ENCODE measurements at regions not wholly inside any gene's neighbourhood (a gene's known extent, or its start where the extent isn't known, plus 50 kb on each side); places are given as distances from the start of the nearest gene placed in this dataset.

DNA sequence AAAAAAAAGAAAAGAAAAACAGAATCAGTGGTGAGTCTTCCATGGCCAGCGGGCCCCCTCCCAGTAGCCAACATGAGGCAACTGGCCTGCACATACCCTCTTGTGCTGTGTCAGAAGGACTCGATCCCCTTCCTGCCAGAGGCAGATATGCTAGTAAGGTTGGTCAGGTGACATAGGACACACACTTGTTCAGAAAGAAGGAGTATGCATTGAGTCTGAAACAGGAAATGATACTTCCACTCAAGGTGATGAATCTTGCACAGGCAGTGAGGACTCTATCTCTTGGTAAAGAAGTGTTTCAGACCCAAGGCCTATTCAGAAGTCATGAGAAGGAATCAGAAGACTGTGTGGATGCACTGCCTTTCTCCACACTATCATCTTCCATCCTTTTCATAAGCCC is 269.7 kb upstream of the FAR2 start:
- DNase-seq = no peak

- DNase-seq = no peak
Observed at GRCh38 chr12:28882444-28882843, 266.6 kb upstream of the FAR2 start.

- DNase-seq = no peak
Observed at GRCh38 chr12:28883406-28883997, 265.6 kb upstream of the FAR2 start.

GRCh38 chr12:28884904-28885679 is 264.0 kb upstream of the FAR2 start:
- no peak for DNase-seq

GRCh38 chr12:28885928-28886327 is 263.1 kb upstream of the FAR2 start:
- no peak for DNase-seq

DNA sequence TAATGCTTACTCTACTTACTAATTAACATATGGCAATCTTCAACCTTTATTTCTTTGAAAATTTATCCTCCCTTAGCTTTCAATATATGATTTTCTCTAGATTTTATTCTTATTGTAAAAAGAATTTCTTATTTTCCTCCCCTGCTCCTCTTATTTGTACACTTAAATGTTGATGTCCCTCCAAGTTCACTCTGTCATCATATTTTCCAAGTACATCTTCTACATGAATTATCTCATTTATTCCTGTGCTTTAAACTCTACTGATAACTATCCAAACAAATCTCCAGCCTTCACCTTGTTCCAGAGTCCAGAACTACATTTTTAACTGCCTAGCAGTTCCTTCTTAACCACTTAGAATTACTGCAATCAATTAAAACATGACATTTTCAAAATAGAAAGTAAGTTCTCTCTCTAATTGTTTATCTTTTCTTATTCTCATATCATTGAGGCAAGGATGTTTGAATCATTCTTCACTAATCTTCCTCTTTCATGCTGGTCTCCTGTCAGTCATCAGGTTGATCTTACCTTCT is 261.6 kb upstream of the FAR2 start:
- no peak for DNase-seq

DNA sequence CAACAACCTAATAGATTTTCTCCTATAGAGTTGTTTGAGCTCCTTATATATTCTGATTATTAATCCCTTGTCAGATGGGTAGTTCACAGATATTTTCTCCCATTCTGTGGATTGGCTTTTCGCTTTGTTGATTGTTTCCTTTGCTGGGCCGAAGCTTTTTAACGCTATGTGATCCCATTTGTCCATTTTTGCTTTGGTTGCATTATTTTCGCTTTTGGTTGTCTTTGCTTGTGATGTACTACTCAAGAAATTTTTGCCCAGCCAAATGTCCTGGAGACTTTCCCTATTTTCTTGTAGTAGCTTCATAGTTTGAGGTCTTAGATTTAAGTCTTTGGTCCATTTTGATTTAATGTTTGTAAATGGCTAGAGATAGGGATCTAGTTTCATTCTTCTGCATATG is 258.4 kb upstream of the FAR2 start:
- DNase-seq = no peak

DNA sequence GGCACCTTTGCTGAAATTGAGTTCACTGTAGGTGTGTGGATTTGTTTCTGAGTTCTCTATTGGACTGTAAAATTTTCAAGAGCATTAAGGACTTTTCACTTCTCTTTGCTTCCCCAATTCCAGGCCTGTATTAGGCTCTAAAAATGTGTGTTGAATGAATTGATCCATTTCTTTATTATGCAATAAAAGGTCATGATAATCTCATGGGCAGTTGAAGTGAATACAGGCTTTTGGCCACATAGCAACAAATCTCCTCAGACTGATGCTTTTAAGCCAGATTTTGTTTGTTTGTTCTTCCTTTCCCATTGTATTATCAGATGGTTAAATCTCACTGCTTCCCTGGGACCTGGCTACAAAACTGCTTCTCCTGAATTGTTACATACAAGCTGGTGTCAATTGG is 258.0 kb upstream of the FAR2 start:
- no peak for DNase-seq

GRCh38 chr12:28893365-28893764 is 255.7 kb upstream of the FAR2 start:
- peak; percentile 67 for DNase-seq

GRCh38 chr12:28893856-28894255 is 255.2 kb upstream of the FAR2 start:
- peak; percentile 48 for DNase-seq

DNA sequence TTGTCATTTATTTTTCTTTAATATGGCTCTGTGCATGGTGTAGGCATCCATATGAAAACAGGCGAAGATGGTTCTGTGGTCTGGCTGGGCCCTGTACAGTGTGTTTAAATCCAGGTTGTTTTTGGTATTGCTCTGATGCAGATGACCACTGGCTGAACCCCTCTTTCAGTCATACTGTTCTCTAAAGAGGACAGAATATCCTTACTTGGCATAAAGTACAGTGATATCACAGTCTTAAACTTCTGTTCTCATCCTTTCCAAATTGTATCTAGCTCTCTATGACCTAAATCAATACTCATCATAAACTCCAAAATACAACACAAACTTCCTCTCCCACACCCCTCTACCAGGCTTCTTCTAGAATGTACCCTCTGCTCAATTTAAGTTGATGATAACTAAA is 252.7 kb upstream of the FAR2 start:
- no peak for DNase-seq

DNA sequence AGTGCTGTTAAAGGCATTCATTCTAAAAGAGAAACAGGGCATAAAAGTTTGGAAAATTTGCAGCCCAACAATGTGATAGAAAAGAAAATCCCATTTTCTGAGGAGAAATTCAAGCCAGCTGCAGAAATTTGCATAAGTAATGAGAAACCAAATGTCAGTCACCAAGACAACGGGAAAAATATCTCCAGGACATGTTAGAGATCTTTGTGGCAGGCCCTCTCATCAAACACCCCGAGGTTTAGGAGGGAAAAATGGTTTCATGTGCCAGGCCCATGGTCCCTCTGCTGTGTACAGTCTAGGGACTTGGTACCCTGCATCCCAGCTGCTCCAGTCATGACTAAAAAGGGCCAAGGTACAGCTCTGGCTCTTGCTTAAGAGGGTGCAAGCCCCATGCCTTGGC is 251.0 kb upstream of the FAR2 start:
- DNase-seq = no peak

DNA sequence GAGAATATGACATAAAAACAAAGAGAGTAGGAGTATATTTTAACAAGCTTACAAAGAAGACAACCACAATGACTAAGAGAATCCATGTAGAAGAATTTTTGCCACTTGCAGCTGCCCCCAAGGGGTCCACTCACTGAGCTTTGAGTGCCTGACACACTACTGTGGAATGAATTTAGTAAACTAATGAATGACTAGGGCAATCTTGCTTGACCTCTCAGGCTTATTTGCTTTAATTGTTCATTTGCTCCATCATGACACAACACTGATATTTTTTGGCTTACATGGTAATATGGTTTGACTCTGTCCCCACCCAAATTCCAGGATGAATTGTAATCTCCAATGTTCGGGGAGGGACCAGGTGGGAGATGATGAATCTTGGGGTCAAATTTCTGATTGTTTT is 249.1 kb upstream of the FAR2 start:
- DNase-seq = no peak

GRCh38 chr12:28905220-28905955 is 243.7 kb upstream of the FAR2 start:
- DNase-seq = no peak

GRCh38 chr12:28908646-28909045 is 240.4 kb upstream of the FAR2 start:
- DNase-seq = no peak

DNA sequence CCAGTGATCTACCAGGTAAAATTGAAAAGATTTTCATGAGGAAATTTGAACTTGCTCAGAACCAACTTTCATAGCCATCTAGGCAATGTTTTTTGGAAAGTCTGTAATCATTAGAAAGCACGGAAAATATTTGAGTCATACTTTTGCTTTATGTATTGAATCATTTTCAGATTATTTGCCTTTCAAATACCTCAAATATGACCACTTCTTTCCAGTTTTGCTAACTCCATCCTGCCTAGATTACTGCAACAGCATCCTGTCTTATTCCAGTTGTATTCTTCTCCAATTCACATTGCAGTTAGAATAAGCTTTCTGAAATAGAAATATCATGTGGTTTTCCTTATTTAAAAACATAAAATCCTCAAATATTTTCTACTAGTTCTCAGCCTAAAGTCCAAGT is 239.8 kb upstream of the FAR2 start:
- no peak for DNase-seq

DNA sequence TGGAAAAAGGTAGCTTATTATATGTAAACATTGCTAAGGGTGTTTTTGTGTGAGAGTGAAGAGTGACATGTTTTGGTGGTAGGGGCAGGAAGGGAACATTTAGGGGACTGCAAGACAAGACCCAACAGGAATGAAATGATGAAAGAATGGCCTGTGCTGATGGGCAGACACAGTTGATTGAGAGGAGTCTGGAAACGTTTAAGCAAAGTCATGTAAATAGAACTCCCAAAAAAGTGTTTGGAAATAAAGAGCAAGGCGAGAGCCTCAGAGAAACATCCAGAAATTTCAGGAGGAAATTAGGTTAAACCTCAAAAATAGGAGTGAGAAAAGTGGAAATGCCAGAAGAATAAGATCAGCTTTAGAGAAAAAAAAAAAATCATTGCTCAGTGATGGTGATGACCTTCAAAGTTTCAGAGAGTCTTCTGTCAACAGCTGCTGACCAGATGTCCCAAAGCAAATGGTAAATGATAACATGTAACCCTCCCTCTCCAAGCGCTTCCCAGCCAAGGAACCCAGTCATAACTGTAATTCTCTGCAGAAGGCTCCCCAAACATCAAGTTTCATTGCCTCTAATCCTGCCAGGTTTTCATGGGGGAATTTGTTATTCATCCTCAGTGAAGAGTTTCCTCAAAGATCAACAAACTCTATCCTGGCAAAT is 223.2 kb upstream of the FAR2 start:
- DNase-seq = no peak

DNA sequence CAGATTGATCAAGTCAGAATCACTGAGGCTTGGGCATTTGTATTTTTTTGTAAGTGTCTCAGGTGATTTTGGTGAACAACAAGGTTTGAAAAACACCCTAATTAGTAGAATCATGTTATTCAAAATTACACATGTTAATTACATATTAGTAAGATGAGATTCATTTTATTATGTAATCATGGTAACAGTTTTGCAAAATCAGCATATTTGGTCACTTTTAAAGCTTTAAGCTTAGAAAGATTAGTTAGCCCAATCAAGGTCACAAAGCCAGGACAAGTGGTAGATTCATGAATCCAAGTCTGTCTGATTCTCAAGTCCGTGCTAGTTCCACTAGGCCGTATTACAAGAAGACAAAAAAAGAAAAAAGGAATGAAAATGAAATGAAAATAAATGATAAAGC is 218.4 kb upstream of the FAR2 start:
- no peak for DNase-seq

DNA sequence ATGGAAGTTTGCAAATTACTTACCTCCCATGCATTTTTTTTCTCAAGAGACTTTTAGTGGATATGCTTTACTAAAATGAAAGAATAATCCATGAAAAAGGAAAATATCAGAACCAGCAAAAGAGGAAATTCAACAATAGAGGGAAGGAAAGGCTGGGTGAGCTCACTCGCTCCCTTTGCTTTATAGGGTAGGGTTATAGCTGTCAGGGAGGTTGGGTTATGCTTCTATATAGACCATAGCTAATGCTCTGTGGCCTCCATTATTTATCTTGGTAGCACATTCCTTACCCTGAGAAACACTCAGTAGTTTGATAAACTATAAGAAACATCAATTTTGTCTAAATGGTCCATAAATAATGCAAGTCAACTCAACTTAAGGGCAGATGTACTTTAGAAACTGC is 215.9 kb upstream of the FAR2 start:
- no peak for DNase-seq

- no peak for DNase-seq
Observed at GRCh38 chr12:28933864-28934527, 215.1 kb upstream of the FAR2 start.

DNA sequence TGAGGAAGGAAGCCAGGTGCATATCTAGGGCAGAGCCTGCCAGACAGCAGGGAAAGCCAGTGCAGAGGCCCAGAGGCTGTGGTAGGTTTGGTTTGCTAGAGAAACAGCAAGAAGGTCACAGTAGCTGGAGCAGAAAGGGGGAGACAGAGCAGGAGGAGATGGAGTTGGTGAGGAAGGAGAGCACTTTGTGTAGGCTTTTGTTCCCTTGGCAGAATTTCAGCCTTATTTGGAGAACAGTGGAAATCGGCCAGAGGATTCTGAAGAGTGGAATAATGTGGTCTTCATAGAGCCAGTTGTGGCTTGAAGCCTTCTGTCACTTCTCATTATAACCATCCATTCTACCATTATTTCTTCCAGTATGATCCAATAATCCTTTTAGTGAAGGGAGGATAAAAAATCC is 212.9 kb upstream of the FAR2 start:
- DNase-seq = no peak

- no peak for DNase-seq
Observed at GRCh38 chr12:28936711-28937110, 212.4 kb upstream of the FAR2 start.

All from muscle of arm (tissue), 1 donor.